Esophagus muscularis mucosa (tissue), 4 donors: ENCODE measurements at regions not wholly inside any gene's neighbourhood (a gene's known extent, or its start where the extent isn't known, plus 50 kb on each side); places are given as distances from the start of the nearest gene placed in this dataset.

Experiments
- DNase-seq: peaks from one replicate; pipeline ENCODE4 v3.0.0-alpha.2; 2017; ENCODE audit errors: extremely low spot score
- H3K27ac ChIP-seq, 4 donors: fragments of 200-600 bp; sonication (generic); replicated peaks in 1 of 4; 1 replicate in 3 of 4; 2 replicates in 1 of 4; pipeline ENCODE4 v1.5.1; 2016 to 2019; ENCODE audit warnings: mild to moderate bottlenecking in 1 of 4
- H3K27me3 ChIP-seq, 4 donors: fragments of 200-600 bp; sonication (generic); one replicate each; pipeline versions ENCODE4 v1.5.1 to v1.6.0; 2016 to 2019
- H3K36me3 ChIP-seq, 4 donors: fragments of 200-600 bp; sonication (generic); one replicate each; pipeline ENCODE4 v1.5.1; 2016 to 2019
- H3K4me1 ChIP-seq, 4 donors: fragments of 200-600 bp; sonication (generic); one replicate each; pipeline ENCODE4 v1.5.1; 2016 to 2019
- H3K4me3 ChIP-seq, 4 donors: fragments of 200-600 bp; sonication (generic); 1 replicate in 2 of 4; 2 replicates in 2 of 4; pipeline ENCODE4 v1.5.1; 2016 to 2019; ENCODE audit warnings: mild to moderate bottlenecking in 4 of 4, moderate library complexity in 1 of 4
- H3K9me3 ChIP-seq, 4 donors: fragments of 200-600 bp; sonication (generic); 1 replicate in 3 of 4; 2 replicates in 1 of 4; pipeline ENCODE4 v1.5.1; 2016 to 2019
- CTCF ChIP-seq, 3 experiments: fragments of 200-600 bp in 2 of 3; fragments of 450-650 bp in 1 of 3; sonication (generic) in 2 of 3; IDR thresholded peaks; one replicate each; pipeline ENCODE4 v1.5.1; 2017 to 2019; ENCODE audit warnings: antibody characterized with exemption in 3 of 3, mild to moderate bottlenecking in 2 of 3, moderate library complexity in 1 of 3
- EP300 ChIP-seq: sonication (generic); formaldehyde crosslinking; IDR thresholded peaks from one replicate; pipeline ENCODE4 v1.6.1; 2017; ENCODE audit warnings: antibody characterized with exemption
- POLR2A ChIP-seq: fragments of 450-650 bp; IDR thresholded peaks from one replicate; pipeline ENCODE4 v1.6.1; 2017; ENCODE audit warnings: antibody characterized with exemption, moderate library complexity, mild to moderate bottlenecking, low read depth
- POLR2AphosphoS5 ChIP-seq, 2 donors: sonication (generic); formaldehyde crosslinking; IDR thresholded peaks; one replicate each; pipeline ENCODE4 v1.6.1; 2017; ENCODE audit warnings: antibody characterized with exemption in 2 of 2
- WGBS: methylation state at CpG from one replicate; pipeline ENCODE4 v1.1.5; 2018; 5-methylcytosine and 5-hydroxymethylcytosine counted together
- intact Hi-C: fragments of 100-400 bp; cut with DNase I; formaldehyde crosslinking; loops from one replicate; pipeline ENCODE4 v1.15.1; 2023

- H3K9me3 ChIP-seq = no peaks in the 10 kb centered on the region
- H3K27ac ChIP-seq = no peak overlapping the region
- no peaks in the 10 kb centered on the region for H3K4me1 ChIP-seq
- intact Hi-C loops = no loop called here
- TF ChIP-seq POLR2AphosphoS5 (IDR thresholded peaks at IDR 0.05) (no peak), CTCF (IDR thresholded peaks at IDR 0.05) (no peak), EP300 (no peak), POLR2A (no peak)
- WGBS = 87% methylated on average over 2 of the region's 2 CpGs
- no peaks in the 10 kb centered on the region for H3K36me3 ChIP-seq
- no peaks in the 10 kb centered on the region for H3K27me3 ChIP-seq
- DNase-seq = no peak
- no peak overlapping the region for H3K4me3 ChIP-seq
Observed at GRCh38 chr4:17132226-17132625, 233.8 kb upstream of the LDB2 start.

GRCh38 chr4:17128268-17128667 lies 229.8 kb upstream of the LDB2 start:
- WGBS = 67% methylated on average over 2 of the region's 2 CpGs
- no peak for DNase-seq
- Histone ChIP-seq H3K4me1 (no peaks in the 10 kb centered on the region), H3K27me3 (no peaks in the 10 kb centered on the region), H3K4me3 (no peak overlapping the region), H3K27ac (no peak overlapping the region), H3K36me3 (no peaks in the 10 kb centered on the region), H3K9me3 (no peaks in the 10 kb centered on the region)
- intact Hi-C loops = no loop called here
- TF ChIP-seq CTCF (IDR thresholded peaks at IDR 0.05) (no peak), POLR2AphosphoS5 (IDR thresholded peaks at IDR 0.05) (no peak), POLR2A (no peak), EP300 (no peak)

DNA sequence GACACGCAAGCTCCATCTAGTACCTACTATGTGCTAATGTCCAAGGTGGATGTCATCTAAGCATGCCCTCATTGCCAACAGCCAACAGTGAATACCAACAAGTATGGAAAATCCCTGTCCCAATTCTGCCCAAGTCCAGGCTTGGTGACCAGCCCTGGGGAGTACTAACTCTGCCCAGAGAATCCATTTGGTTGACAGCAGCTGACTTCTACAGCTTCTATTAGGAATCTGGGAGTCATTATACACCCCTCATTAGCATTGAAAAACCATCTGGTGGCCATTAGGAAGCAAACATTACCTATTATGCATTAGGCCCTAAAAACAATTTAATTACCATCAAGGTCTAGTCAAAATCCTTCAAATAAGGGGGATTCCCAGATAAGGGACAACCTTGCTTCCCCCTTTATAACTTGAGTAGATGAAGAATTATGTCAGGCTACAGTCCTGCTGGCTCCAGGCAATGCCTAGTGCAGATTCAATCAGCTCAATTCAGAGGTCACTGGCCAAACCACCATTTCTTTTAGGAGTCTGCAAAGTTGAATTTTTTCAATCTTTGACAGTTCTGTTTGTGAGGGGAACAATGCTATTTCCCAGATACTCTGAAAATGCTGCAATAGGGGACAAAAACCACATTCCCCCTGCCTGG lies 228.0 kb upstream of the LDB2 start:
- DNase-seq = no peak
- Histone ChIP-seq H3K36me3 (no peaks in the 10 kb centered on the region), H3K9me3 (peaks cover 0 to 3% (median 0%) of the 10 kb centered on the region in 4 donors), H3K27ac (no peak overlapping the region), H3K4me1 (no peaks in the 10 kb centered on the region), H3K4me3 (no peak overlapping the region), H3K27me3 (no peaks in the 10 kb centered on the region)
- intact Hi-C loops = no loop called here
- WGBS = 100% methylated on average over 1 of the region's 1 CpG
- TF ChIP-seq CTCF (IDR thresholded peaks at IDR 0.05) (no peak), POLR2AphosphoS5 (IDR thresholded peaks at IDR 0.05) (no peak), EP300 (no peak), POLR2A (no peak)

- H3K36me3 ChIP-seq = no peaks in the 10 kb centered on the region
- intact Hi-C loops = no loop called here
- TF ChIP-seq CTCF (IDR thresholded peaks at IDR 0.05) = no peak
- TF ChIP-seq EP300 = no peak
- no peak for TF ChIP-seq POLR2AphosphoS5 (IDR thresholded peaks at IDR 0.05)
- TF ChIP-seq POLR2A = no peak
- H3K27ac ChIP-seq = no peak overlapping the region
- no peaks in the 10 kb centered on the region for H3K4me1 ChIP-seq
- H3K4me3 ChIP-seq = no peak overlapping the region
- DNase-seq = no peak
- WGBS = 88% methylated on average over 4 of the region's 4 CpGs
- H3K27me3 ChIP-seq = no peaks in the 10 kb centered on the region
- peaks cover 0 to 8% (median 1%) of the 10 kb centered on the region in 4 donors for H3K9me3 ChIP-seq
Observed at GRCh38 chr4:17124767-17125166, 226.3 kb upstream of the LDB2 start.

DNA sequence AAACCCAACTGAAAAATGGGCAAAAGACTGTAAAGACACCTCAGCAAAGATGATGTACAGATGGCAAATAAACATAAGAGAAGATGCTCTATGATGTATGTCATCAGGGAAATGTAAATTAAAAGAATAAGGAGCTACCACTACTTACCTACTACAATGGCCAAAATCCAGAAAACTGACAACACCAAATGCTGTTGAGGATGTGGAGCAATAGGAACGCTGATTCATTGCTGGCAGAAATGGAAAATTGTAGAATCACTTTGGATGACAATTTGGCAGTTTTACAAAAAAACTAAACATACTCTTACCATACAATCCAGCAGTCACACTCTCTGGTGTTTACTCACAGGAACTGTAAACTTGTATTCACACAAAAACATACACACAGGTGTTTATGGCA lies 222.3 kb upstream of the LDB2 start:
- DNase-seq = no peak
- no peaks in the 10 kb centered on the region for H3K27me3 ChIP-seq
- intact Hi-C loops = no loop called here
- no peak overlapping the region for H3K27ac ChIP-seq
- no peaks in the 10 kb centered on the region for H3K36me3 ChIP-seq
- WGBS = 85% methylated on average over 1 of the region's 1 CpG
- TF ChIP-seq POLR2A (no peak), EP300 (no peak), POLR2AphosphoS5 (IDR thresholded peaks at IDR 0.05) (no peak), CTCF (IDR thresholded peaks at IDR 0.05) (no peak)
- H3K4me3 ChIP-seq = no peak overlapping the region
- H3K4me1 ChIP-seq = no peaks in the 10 kb centered on the region
- peaks cover 0 to 8% (median 1%) of the 10 kb centered on the region in 4 donors for H3K9me3 ChIP-seq
